Fibroblast of mammary gland (primary cell): ENCODE measurements at regions not wholly inside any gene's neighbourhood (a gene's known extent, or its start where the extent isn't known, plus 50 kb on each side); places are given as distances from the start of the nearest gene placed in this dataset.
A peak's percentile ranks its signal among the peaks of the same experiment; 100 is the strongest.

Source experiments
- DNase-seq: peaks from one replicate; pipeline ENCODE4 v3.0.0-alpha.2; 2010; ENCODE audit warnings: low read depth
- H3K4me3 ChIP-seq: 2 replicates; pipeline ENCODE4 v1.5.1; 2011; ENCODE audit warnings: low read depth, mild to moderate bottlenecking, low read length, moderate library complexity; ENCODE audit not compliant: control insufficient read depth
- TF ChIP-seq, protein P1 (sequence below): conservative IDR thresholded peaks from 2 replicates; pipeline ENCODE4 v1.5.1; 2011; ENCODE audit warnings: low read depth, low read length, inconsistent platforms; ENCODE audit not compliant: control insufficient read depth, insufficient read depth

- peak; percentile 88 for DNase-seq
- H3K4me3 ChIP-seq = no peak overlapping the region
- TF ChIP-seq, protein P1, sequence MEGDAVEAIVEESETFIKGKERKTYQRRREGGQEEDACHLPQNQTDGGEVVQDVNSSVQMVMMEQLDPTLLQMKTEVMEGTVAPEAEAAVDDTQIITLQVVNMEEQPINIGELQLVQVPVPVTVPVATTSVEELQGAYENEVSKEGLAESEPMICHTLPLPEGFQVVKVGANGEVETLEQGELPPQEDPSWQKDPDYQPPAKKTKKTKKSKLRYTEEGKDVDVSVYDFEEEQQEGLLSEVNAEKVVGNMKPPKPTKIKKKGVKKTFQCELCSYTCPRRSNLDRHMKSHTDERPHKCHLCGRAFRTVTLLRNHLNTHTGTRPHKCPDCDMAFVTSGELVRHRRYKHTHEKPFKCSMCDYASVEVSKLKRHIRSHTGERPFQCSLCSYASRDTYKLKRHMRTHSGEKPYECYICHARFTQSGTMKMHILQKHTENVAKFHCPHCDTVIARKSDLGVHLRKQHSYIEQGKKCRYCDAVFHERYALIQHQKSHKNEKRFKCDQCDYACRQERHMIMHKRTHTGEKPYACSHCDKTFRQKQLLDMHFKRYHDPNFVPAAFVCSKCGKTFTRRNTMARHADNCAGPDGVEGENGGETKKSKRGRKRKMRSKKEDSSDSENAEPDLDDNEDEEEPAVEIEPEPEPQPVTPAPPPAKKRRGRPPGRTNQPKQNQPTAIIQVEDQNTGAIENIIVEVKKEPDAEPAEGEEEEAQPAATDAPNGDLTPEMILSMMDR = no peak
Measured at GRCh38 chr11:95508219-95508890, 277.4 kb upstream of the SESN3 start.

- TF ChIP-seq, protein P1 = peak; percentile 21
- no peak for DNase-seq
- H3K4me3 ChIP-seq = no peak overlapping the region
Measured at GRCh38 chr11:95507794-95508193, 276.8 kb upstream of the SESN3 start.

DNA sequence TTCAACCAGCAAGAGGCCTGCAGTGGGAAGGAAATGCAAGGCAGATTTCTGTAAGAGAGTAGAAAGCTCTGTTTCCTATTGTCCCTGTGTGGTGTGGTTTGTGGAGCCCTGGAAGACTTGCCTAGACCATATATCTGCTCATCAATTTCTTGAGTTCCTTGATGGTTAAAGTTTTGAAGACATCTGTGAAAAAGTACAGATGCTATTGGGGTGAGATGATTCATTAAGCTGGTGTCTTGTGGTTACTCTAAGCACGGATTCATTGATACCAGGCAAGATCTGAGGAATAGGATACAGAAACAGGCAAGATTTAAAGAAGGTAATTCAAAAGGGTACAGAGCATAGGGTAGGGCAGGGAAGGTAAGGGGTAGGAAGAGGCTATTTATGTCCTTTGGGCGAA, 275.8 kb upstream of the SESN3 start:
- TF ChIP-seq, protein P1 = no peak

DNA sequence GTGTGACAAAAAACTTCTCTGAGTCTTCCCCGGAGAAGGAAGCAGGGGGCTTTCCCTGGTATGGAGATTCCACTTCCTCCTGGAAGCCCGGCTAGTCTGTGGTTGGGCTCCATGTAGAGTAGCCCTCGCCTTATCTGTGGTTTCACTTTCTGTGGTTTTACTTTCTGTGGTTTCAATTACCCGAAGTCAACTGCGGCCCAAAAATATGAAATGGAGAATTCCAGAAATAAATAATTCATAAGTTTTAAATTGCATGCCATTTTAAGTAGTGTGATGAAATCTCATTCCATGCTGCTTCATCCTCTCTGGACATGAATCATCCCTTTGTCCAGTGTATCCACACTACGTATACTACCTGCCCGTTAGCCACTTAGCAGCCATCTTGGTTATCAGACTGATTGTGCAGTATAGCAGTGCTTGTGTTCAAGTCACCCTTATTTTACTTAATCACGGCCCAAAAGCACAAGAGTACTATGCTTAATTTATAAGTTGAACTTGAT, 275.0 kb upstream of the SESN3 start:
- no peak overlapping the region for H3K4me3 ChIP-seq
- TF ChIP-seq, protein P1 = no peak
- peak; percentile 67 for DNase-seq

More for the DNA sequence above, 275.8 kb upstream of the SESN3 start:
- no peak overlapping the region for H3K4me3 ChIP-seq
- peak; percentile 74 for DNase-seq

- no peak overlapping the region for H3K4me3 ChIP-seq
- TF ChIP-seq, protein P1 = no peak
- peak; percentile 91 for DNase-seq
Measured at GRCh38 chr11:95503047-95503446, 272.0 kb upstream of the SESN3 start.

- no peak overlapping the region for H3K4me3 ChIP-seq
- DNase-seq = no peak
- TF ChIP-seq, protein P1 = no peak
Measured at GRCh38 chr11:95502522-95502921, 271.5 kb upstream of the SESN3 start.

GRCh38 chr11:95501761-95502266, 270.8 kb upstream of the SESN3 start:
- peak; percentile 40 for DNase-seq
- no peak overlapping the region for H3K4me3 ChIP-seq
- TF ChIP-seq, protein P1 = no peak
